ENCODE measurements at regions not wholly inside any gene's neighbourhood (a gene's known extent, or its start where the extent isn't known, plus 50 kb on each side); places are given as distances from the start of the nearest gene placed in this dataset.

DNA sequence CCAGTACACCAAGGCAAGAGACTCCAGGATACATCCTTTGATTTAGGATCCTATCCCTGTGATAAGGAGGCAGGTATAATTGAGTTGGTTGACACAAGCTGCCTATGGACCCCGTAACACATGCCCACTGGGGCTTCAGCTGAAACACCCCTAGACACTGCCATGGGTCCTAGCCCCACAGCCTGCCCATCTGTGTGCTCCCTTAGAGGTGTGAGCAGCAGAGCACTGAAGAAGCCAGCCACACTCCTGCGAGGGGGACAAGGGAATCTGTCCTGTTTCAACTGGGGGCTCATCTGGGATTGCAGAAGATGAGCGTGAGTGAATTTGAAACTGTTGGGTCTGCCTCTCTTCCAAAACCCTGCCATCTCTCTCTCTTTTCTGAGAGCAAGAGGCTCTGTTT lies 385.9 kb upstream of the SLITRK6 start:
- H3K27me3 ChIP-seq (ENCODE audit: control insufficient read depth, extremely low read depth, insufficient read depth, low read length) = no peaks in the 10 kb centered on the region
- no peak overlapping the region for H3K4me2 ChIP-seq (ENCODE audit: control insufficient read depth, extremely low read depth, insufficient read depth, low read depth, low read length)
- H3K36me3 ChIP-seq (ENCODE audit: control insufficient read depth in 2 of 2, extremely low read depth in 1 of 2, insufficient read depth in 2 of 2, low read length in 2 of 2) = no peaks in the 10 kb centered on the region
- no peak overlapping the region for H3K27ac ChIP-seq (ENCODE audit: control insufficient read depth, insufficient read depth, low read length)
- no peak overlapping the region for H3K9ac ChIP-seq (ENCODE audit: control insufficient read depth, extremely low read depth, insufficient read depth, low read length)
- no peak for DNase-seq (ENCODE audit: low read depth, low spot score)
- H3K9me3 ChIP-seq (ENCODE audit: control insufficient read depth, low read depth, low read length) = no peaks in the 10 kb centered on the region
- FAIRE-seq = no peak
- no peak overlapping the region for H2AFZ ChIP-seq (ENCODE audit: control insufficient read depth, low read length)
- dilution Hi-C loops (cut with MboI; ENCODE audit: extremely low pct_ligation_motif_present, low sequenced_read_pairs) = no loop called here
- no peaks in the 10 kb centered on the region for H4K20me1 ChIP-seq (ENCODE audit: control insufficient read depth, extremely low read depth, insufficient read depth, low read length)
- H3K4me3 ChIP-seq (ENCODE audit: control insufficient read depth in 2 of 3, extremely low read depth in 1 of 3, insufficient read depth in 2 of 3, low read depth in 1 of 3, low read length in 3 of 3) = no peak overlapping the region
- TF ChIP-seq EZH2 (IDR thresholded peaks at IDR 0.05; ENCODE audit: low read length) = no peak
- TF ChIP-seq, protein P1, sequence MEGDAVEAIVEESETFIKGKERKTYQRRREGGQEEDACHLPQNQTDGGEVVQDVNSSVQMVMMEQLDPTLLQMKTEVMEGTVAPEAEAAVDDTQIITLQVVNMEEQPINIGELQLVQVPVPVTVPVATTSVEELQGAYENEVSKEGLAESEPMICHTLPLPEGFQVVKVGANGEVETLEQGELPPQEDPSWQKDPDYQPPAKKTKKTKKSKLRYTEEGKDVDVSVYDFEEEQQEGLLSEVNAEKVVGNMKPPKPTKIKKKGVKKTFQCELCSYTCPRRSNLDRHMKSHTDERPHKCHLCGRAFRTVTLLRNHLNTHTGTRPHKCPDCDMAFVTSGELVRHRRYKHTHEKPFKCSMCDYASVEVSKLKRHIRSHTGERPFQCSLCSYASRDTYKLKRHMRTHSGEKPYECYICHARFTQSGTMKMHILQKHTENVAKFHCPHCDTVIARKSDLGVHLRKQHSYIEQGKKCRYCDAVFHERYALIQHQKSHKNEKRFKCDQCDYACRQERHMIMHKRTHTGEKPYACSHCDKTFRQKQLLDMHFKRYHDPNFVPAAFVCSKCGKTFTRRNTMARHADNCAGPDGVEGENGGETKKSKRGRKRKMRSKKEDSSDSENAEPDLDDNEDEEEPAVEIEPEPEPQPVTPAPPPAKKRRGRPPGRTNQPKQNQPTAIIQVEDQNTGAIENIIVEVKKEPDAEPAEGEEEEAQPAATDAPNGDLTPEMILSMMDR (optimal IDR thresholded peaks at IDR 0.05 in 1 of 3, IDR thresholded peaks at IDR 0.05 in 1 of 3, conservative IDR thresholded peaks at IDR 0.05 in 1 of 3; ENCODE audit: extremely low read depth in 1 of 3, insufficient read depth in 2 of 3, low read length in 3 of 3) = no peak
- no peaks in the 10 kb centered on the region for H3K9me1 ChIP-seq (ENCODE audit: control insufficient read depth, extremely low read depth, insufficient read depth, low read length)
- H3K79me2 ChIP-seq (ENCODE audit: control insufficient read depth, insufficient read depth, low read length) = no peaks in the 10 kb centered on the region
- H3K4me1 ChIP-seq (ENCODE audit: control insufficient read depth, extremely low read depth, insufficient read depth, low read length) = no peaks in the 10 kb centered on the region

GRCh38 chr13:86174622-86175021 lies 375.4 kb upstream of the SLITRK6 start:
- H3K9ac ChIP-seq (ENCODE audit: control insufficient read depth, extremely low read depth, insufficient read depth, low read length) = no peak overlapping the region
- FAIRE-seq (no peak), DNase-seq (ENCODE audit: low read depth, low spot score) (no peak)
- no peaks in the 10 kb centered on the region for H3K9me3 ChIP-seq (ENCODE audit: control insufficient read depth, low read depth, low read length)
- H3K4me3 ChIP-seq (ENCODE audit: control insufficient read depth in 2 of 3, extremely low read depth in 1 of 3, insufficient read depth in 2 of 3, low read depth in 1 of 3, low read length in 3 of 3) = no peak overlapping the region
- H3K4me1 ChIP-seq (ENCODE audit: control insufficient read depth, extremely low read depth, insufficient read depth, low read length) = no peaks in the 10 kb centered on the region
- no peaks in the 10 kb centered on the region for H3K79me2 ChIP-seq (ENCODE audit: control insufficient read depth, insufficient read depth, low read length)
- dilution Hi-C loops (cut with MboI; ENCODE audit: extremely low pct_ligation_motif_present, low sequenced_read_pairs) = no loop called here
- TF ChIP-seq, protein P1 (optimal IDR thresholded peaks at IDR 0.05 in 1 of 3, IDR thresholded peaks at IDR 0.05 in 1 of 3, conservative IDR thresholded peaks at IDR 0.05 in 1 of 3; ENCODE audit: extremely low read depth in 1 of 3, insufficient read depth in 2 of 3, low read length in 3 of 3) = no peak
- no peak for TF ChIP-seq EZH2 (IDR thresholded peaks at IDR 0.05; ENCODE audit: low read length)
- no peak overlapping the region for H2AFZ ChIP-seq (ENCODE audit: control insufficient read depth, low read length)
- H3K4me2 ChIP-seq (ENCODE audit: control insufficient read depth, extremely low read depth, insufficient read depth, low read depth, low read length) = no peak overlapping the region
- H3K36me3 ChIP-seq (ENCODE audit: control insufficient read depth in 2 of 2, extremely low read depth in 1 of 2, insufficient read depth in 2 of 2, low read length in 2 of 2) = no peaks in the 10 kb centered on the region
- H3K27ac ChIP-seq (ENCODE audit: control insufficient read depth, insufficient read depth, low read length) = no peak overlapping the region
- no peaks in the 10 kb centered on the region for H4K20me1 ChIP-seq (ENCODE audit: control insufficient read depth, extremely low read depth, insufficient read depth, low read length)
- H3K27me3 ChIP-seq (ENCODE audit: control insufficient read depth, extremely low read depth, insufficient read depth, low read length) = no peaks in the 10 kb centered on the region
- H3K9me1 ChIP-seq (ENCODE audit: control insufficient read depth, extremely low read depth, insufficient read depth, low read length) = no peaks in the 10 kb centered on the region

Measured in keratinocyte (primary cell).